GM12873 (cell line): ENCODE measurements at regions not wholly inside any gene's neighbourhood (a gene's known extent, or its start where the extent isn't known, plus 50 kb on each side); places are given as distances from the start of the nearest gene placed in this dataset.

ENCODE experiments used
- TF ChIP-seq, protein P1 (sequence below): IDR thresholded peaks from 2 replicates; pipeline ENCODE4 v1.5.1; 2012; ENCODE audit warnings: low read depth, mild to moderate bottlenecking, moderate library complexity, low read length, control low read depth; ENCODE audit not compliant: insufficient read depth; ENCODE audit errors: missing control alignments

GRCh38 chr5:124549891-124550436, 196.5 kb downstream of the ZNF608 start:
- TF ChIP-seq, protein P1, sequence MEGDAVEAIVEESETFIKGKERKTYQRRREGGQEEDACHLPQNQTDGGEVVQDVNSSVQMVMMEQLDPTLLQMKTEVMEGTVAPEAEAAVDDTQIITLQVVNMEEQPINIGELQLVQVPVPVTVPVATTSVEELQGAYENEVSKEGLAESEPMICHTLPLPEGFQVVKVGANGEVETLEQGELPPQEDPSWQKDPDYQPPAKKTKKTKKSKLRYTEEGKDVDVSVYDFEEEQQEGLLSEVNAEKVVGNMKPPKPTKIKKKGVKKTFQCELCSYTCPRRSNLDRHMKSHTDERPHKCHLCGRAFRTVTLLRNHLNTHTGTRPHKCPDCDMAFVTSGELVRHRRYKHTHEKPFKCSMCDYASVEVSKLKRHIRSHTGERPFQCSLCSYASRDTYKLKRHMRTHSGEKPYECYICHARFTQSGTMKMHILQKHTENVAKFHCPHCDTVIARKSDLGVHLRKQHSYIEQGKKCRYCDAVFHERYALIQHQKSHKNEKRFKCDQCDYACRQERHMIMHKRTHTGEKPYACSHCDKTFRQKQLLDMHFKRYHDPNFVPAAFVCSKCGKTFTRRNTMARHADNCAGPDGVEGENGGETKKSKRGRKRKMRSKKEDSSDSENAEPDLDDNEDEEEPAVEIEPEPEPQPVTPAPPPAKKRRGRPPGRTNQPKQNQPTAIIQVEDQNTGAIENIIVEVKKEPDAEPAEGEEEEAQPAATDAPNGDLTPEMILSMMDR, result no peak

DNA sequence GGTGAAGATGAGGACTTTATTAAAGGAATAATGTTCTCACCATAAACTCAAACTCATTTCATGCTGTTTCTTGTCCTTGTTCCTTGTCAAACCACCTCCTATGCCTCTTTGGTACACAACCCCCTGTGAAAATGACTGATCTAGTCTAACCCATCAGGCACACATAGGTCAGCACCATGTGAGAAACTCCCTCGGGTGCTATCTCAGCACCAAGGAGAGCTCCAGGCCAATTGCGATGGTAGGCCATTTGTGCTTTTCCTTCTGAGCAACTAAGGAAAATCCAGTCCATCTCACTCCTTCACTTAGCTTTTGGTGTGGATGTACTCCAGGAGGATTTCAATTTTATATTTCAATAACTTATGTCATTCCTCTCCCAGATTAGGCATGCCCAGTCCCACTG, 199.8 kb downstream of the ZNF608 start:
- TF ChIP-seq, protein P1, result no peak

DNA sequence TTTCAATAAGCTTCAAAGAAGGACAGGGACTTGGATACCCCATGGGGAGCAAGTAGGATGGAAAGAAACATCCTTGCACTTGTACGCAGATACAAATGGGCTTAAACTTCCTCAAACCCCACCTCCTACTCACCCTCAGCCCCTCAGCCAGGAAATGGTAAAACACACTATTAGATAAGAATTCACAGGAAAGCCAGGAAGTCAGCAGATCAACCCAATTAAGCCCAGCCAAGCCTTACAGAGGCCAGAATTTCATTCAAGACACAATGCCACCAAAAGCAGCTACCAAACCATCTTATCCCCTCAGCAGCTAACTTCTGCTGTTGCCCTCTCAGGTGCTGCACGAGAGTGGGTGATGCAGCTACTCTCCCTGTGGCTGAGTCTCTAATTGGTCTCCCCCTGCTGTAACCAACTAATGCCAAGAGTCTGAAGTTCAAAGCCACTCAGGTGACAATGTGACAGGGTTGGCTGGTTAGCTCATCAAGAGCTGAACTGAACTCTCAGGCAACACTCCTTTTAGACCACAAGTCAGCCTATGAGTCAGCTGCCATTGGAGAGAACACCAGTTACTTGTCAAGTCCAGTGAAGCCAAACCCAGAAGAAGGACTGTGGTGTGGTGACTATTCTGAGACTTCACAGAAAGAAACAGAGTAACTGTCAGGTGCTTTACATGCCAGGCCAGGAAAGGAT, 201.9 kb downstream of the ZNF608 start:
- TF ChIP-seq, protein P1, result no peak

DNA sequence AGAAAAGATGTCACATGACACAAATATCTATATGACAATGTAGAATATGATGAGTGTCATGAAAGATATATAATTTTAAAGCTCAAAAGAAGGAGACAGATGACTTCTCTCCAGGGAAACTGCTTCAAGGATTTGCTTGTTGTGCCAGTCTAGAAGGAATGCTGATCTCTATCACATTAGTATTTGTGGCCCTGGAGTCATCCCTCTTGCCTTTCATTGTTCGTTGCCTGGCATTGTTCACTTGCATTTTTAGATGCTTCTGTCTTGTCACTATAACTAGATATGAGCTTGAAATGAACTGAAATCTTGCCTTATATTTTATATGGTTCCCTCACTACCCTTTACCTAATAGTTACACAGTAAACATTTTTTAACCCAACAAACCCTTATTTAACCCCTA, 207.5 kb downstream of the ZNF608 start:
- TF ChIP-seq, protein P1, result no peak

GRCh38 chr5:124538191-124538590, 208.2 kb downstream of the ZNF608 start:
- TF ChIP-seq, protein P1, result no peak

GRCh38 chr5:124537522-124537921, 208.9 kb downstream of the ZNF608 start:
- TF ChIP-seq, protein P1, result no peak

DNA sequence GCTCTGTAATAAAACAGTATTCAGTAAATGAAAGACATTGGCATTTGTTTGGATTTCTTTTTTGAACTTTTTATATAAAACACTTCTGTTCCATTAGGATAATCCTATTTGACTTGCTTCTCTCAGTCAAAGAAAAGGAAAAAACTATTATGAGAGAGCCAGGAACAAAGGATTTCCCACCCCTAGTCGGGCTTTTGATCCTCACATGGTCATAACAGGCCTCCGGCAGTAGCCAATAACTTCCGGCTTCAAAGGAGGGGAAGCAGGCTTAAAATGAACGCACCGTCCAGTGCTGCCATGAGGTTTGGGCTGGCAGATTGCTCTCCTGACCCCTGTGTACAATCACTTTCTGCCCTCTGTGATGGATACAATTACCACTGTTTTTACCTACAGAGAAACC, 209.3 kb downstream of the ZNF608 start:
- TF ChIP-seq, protein P1, result no peak
